Epithelial cell of esophagus (primary cell): ENCODE measurements at regions not wholly inside any gene's neighbourhood (a gene's known extent, or its start where the extent isn't known, plus 50 kb on each side); places are given as distances from the start of the nearest gene placed in this dataset.

Experiments used
- DNase-seq: peaks from one replicate; pipeline ENCODE4 v3.0.0; 2010; ENCODE audit warnings: low read depth
- H3K4me3 ChIP-seq: 2 replicates; pipeline ENCODE4 v1.5.1; 2011; ENCODE audit warnings: mild to moderate bottlenecking, low read length, control low read depth
- CTCF ChIP-seq: IDR thresholded peaks from 2 replicates; pipeline ENCODE4 v1.5.1; 2011; ENCODE audit warnings: low read depth, mild to moderate bottlenecking, low read length, control low read depth, inconsistent platforms; ENCODE audit not compliant: insufficient read depth; ENCODE audit errors: missing control alignments

- H3K4me3 ChIP-seq = no peak overlapping the region
- no peak for DNase-seq
- TF ChIP-seq CTCF = no peak
Measured at GRCh38 chr2:126325202-126325601, 330.8 kb upstream of the GYPC start.

GRCh38 chr2:126329173-126329572, 326.8 kb upstream of the GYPC start:
- no peak overlapping the region for H3K4me3 ChIP-seq
- DNase-seq = no peak
- no peak for TF ChIP-seq CTCF

- no peak for TF ChIP-seq CTCF
- no peak overlapping the region for H3K4me3 ChIP-seq
- no peak for DNase-seq
Measured at GRCh38 chr2:126342457-126342856, 313.5 kb upstream of the GYPC start.

GRCh38 chr2:126343136-126343535, 312.8 kb upstream of the GYPC start:
- H3K4me3 ChIP-seq = no peak overlapping the region
- no peak for DNase-seq
- TF ChIP-seq CTCF = no peak

GRCh38 chr2:126344493-126344892, 311.5 kb upstream of the GYPC start:
- no peak for TF ChIP-seq CTCF
- H3K4me3 ChIP-seq = no peak overlapping the region
- DNase-seq = no peak

- no peak for TF ChIP-seq CTCF
- DNase-seq = no peak
- no peak overlapping the region for H3K4me3 ChIP-seq
Measured at GRCh38 chr2:126345691-126346090, 310.3 kb upstream of the GYPC start.

- no peak for DNase-seq
- H3K4me3 ChIP-seq = no peak overlapping the region
- TF ChIP-seq CTCF = no peak
Measured at GRCh38 chr2:126356631-126357030, 299.3 kb upstream of the GYPC start.
